Glutamatergic neuron (in vitro differentiated cells): ENCODE measurements at regions not wholly inside any gene's neighbourhood (a gene's known extent, or its start where the extent isn't known, plus 50 kb on each side); places are given as distances from the start of the nearest gene placed in this dataset.

Experiments used
- DNase-seq: peaks from one replicate; pipeline ENCODE4 v3.0.0; 2022
- H3K27ac Mint-ChIP-seq: one replicate; pipeline ENCODE4 v1.8.0; 2020; ENCODE audit warnings: mild to moderate bottlenecking, mixed read lengths, inconsistent platforms; ENCODE audit not compliant: unreplicated experiment
- H3K27me3 Mint-ChIP-seq: one replicate; pipeline ENCODE4 v1.8.0; 2020; ENCODE audit warnings: mild to moderate bottlenecking, moderate library complexity, mixed read lengths, inconsistent platforms; ENCODE audit not compliant: unreplicated experiment
- H3K36me3 Mint-ChIP-seq: one replicate; pipeline ENCODE4 v1.8.0; 2020; ENCODE audit warnings: mild to moderate bottlenecking, mixed read lengths, inconsistent platforms; ENCODE audit not compliant: unreplicated experiment
- H3K4me1 Mint-ChIP-seq: one replicate; pipeline ENCODE4 v1.8.0; 2020; ENCODE audit warnings: mild to moderate bottlenecking, low read depth, mixed read lengths, inconsistent platforms; ENCODE audit not compliant: unreplicated experiment
- H3K4me3 Mint-ChIP-seq: one replicate; pipeline ENCODE4 v1.8.0; 2020; ENCODE audit warnings: mild to moderate bottlenecking, mixed read lengths, inconsistent platforms; ENCODE audit not compliant: unreplicated experiment
- H3K9me3 Mint-ChIP-seq: one replicate; pipeline ENCODE4 v1.8.0; 2020; ENCODE audit warnings: mild to moderate bottlenecking, moderate library complexity, mixed read lengths, inconsistent platforms; ENCODE audit not compliant: unreplicated experiment
- CTCF ChIP-seq: fragments of 200-600 bp; sonication (generic); IDR thresholded peaks from one replicate; pipeline ENCODE4 v1.5.0; 2021; ENCODE audit not compliant: partially characterized antibody, unreplicated experiment

DNA sequence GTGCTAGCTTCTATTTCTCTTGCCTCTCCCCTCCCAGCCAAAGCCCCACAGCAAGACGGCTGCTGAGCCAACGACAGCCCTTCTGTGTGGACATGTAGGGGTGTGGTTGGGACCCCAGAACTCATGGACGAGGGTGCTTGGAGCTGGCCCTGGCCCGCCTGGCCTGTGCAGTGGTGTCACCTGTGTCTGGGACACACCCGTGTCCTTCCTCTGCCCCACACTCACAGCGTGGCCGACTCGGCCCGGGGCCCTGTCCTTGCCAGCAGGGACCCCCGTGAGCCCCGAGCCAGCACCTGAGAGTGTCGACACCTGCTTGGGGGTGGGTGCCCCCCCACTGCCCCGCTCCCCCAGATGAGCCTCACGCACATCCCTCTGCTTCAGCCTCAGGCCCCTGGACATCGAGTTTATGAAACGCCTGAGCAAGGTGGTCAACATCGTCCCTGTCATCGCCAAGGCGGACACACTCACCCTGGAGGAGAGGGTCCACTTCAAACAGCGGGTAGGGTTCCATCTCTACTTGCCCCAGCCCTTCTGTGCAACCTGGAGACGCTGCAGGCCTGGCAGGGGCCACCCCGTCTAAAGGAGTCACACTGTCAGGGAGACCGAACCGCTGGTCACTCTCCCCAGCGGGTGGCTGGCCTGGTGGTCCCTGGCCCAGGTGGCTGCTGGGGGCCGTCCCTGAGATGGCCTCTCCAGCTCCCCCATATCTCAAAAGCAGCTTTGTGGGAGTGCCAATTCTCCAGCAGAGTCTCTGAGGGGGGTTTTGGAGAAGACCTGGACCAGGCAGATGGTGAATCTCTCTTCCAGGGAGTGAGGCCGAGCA is 349.8 kb downstream of the SEC14L1 start:
- peaks cover 14% of the 10 kb centered on the region for H3K9me3 Mint-ChIP-seq
- no peak for TF ChIP-seq CTCF
- no peak overlapping the region for H3K27ac Mint-ChIP-seq

GRCh38 chr17:77491921-77492445 is 351.2 kb downstream of the SEC14L1 start:
- Mint-ChIP-seq H3K27me3 (peaks cover 8% of the 10 kb centered on the region), H3K4me3 (no peak overlapping the region), H3K27ac (no peak overlapping the region), H3K9me3 (peaks cover 11% of the 10 kb centered on the region), H3K36me3 (no peaks in the 10 kb centered on the region), H3K4me1 (peaks cover 2% of the 10 kb centered on the region)
- no peak for TF ChIP-seq CTCF
- DNase-seq: peak; percentile 22

More for the DNA sequence above, 349.8 kb downstream of the SEC14L1 start:
- no peak overlapping the region for H3K4me3 Mint-ChIP-seq
- peaks cover 5% of the 10 kb centered on the region for H3K36me3 Mint-ChIP-seq
- peaks cover 13% of the 10 kb centered on the region for H3K27me3 Mint-ChIP-seq
- peaks cover 7% of the 10 kb centered on the region for H3K4me1 Mint-ChIP-seq
- DNase-seq: no peak

GRCh38 chr17:77492446-77493237 is 351.9 kb downstream of the SEC14L1 start:
- peaks cover 8% of the 10 kb centered on the region for H3K27me3 Mint-ChIP-seq
- TF ChIP-seq CTCF: no peak
- DNase-seq: no peak
- no peaks in the 10 kb centered on the region for H3K36me3 Mint-ChIP-seq
- peaks cover 9% of the 10 kb centered on the region for H3K9me3 Mint-ChIP-seq
- H3K4me3 Mint-ChIP-seq: no peak overlapping the region
- H3K4me1 Mint-ChIP-seq: peaks cover 2% of the 10 kb centered on the region
- no peak overlapping the region for H3K27ac Mint-ChIP-seq

DNA sequence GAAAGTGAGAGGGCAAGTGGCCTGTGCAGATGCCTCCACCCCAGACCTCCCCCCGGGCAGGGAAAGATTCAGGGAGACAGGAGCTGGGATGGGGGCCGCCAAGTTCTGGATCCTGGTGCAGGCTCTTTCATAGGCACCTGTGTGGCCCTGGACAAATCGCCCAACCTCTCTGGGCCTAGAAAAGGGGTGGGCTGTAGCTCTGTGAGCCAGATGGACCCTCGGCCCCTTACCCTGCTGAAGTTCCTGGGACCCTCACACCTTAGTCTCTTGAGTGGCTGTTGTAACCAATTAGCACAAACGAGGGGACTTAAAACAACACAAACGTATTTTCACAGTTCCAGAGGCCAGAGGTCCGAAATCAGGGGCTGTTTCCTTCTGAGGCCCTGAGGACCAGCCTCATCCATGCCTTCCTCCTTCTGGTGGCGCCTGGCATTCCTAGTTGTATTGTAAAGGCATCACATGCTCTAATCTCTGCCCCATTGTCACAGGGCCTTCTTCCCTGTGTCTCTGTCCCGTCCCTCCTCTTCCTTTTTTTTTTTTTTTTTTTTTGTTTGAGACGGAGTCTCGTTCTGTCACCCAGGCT is 352.6 kb downstream of the SEC14L1 start:
- Mint-ChIP-seq H3K36me3 (no peaks in the 10 kb centered on the region), H3K4me3 (no peak overlapping the region), H3K27me3 (peaks cover 8% of the 10 kb centered on the region), H3K9me3 (peaks cover 9% of the 10 kb centered on the region), H3K27ac (no peak overlapping the region), H3K4me1 (peaks cover 2% of the 10 kb centered on the region)
- no peak for TF ChIP-seq CTCF
- no peak for DNase-seq
